ENCODE measurements at regions not wholly inside any gene's neighbourhood (a gene's known extent, or its start where the extent isn't known, plus 50 kb on each side); places are given as distances from the start of the nearest gene placed in this dataset.

DNA sequence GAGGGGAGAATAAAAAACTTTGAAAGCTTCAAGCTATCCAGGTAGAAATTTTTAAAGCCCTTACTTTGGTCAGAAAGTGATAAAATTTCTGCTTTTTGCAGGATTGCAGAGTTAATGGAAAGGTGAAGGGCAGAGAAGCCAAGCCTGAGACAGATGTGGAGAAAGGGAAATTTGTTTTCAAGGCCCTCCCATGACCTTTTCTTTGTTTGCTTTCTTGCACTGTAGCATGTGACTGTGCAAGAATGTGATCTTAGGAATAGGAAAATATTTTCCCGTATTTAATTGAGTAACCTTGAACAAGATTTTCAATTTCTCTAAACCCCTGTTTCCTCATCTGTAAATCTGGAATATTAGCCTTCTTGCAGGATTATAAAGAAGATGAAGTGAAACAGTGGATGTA, 307.2 kb downstream of the PPARGC1A start:
- TF ChIP-seq, protein P1, sequence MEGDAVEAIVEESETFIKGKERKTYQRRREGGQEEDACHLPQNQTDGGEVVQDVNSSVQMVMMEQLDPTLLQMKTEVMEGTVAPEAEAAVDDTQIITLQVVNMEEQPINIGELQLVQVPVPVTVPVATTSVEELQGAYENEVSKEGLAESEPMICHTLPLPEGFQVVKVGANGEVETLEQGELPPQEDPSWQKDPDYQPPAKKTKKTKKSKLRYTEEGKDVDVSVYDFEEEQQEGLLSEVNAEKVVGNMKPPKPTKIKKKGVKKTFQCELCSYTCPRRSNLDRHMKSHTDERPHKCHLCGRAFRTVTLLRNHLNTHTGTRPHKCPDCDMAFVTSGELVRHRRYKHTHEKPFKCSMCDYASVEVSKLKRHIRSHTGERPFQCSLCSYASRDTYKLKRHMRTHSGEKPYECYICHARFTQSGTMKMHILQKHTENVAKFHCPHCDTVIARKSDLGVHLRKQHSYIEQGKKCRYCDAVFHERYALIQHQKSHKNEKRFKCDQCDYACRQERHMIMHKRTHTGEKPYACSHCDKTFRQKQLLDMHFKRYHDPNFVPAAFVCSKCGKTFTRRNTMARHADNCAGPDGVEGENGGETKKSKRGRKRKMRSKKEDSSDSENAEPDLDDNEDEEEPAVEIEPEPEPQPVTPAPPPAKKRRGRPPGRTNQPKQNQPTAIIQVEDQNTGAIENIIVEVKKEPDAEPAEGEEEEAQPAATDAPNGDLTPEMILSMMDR (conservative IDR thresholded peaks at IDR 0.05 in 1 of 2, IDR thresholded peaks at IDR 0.05 in 1 of 2; ENCODE audit: low read depth in 1 of 2, low read length in 2 of 2), result no peak
- no peak for TF ChIP-seq EZH2 (IDR thresholded peaks at IDR 0.05; ENCODE audit: low read length, missing control alignments)

Data from fibroblast of lung (primary cell).